Activated naive CD8-positive, alpha-beta T cell treated with anti-CD3 and anti-CD28 coated beads, Interleukin-2, amount 50 U/mL, for 24 hours (primary cell): ENCODE measurements at regions not wholly inside any gene's neighbourhood (a gene's known extent, or its start where the extent isn't known, plus 50 kb on each side); places are given as distances from the start of the nearest gene placed in this dataset.

Source experiments
- ATAC-seq: fragments of 150-1000 bp; cut with Tn5 transposase; one replicate; pipeline ENCODE4 v1.10.0; 2021
- DNase-seq: peaks from one replicate; pipeline ENCODE4 v3.0.0; 2021
- H3K27ac Mint-ChIP-seq: one replicate; pipeline ENCODE4 v1.8.0; 2021; ENCODE audit warnings: mild to moderate bottlenecking, mixed read lengths
- H3K27me3 Mint-ChIP-seq: one replicate; pipeline ENCODE4 v1.8.0; 2021; ENCODE audit warnings: mixed read lengths
- H3K36me3 Mint-ChIP-seq: one replicate; pipeline ENCODE4 v1.8.0; 2021; ENCODE audit warnings: low read depth, mixed read lengths
- H3K4me1 Mint-ChIP-seq: one replicate; pipeline ENCODE4 v1.8.0; 2021; ENCODE audit warnings: mixed read lengths
- H3K4me3 Mint-ChIP-seq: one replicate; pipeline ENCODE4 v1.8.0; 2021; ENCODE audit warnings: mild to moderate bottlenecking, moderate library complexity, mixed read lengths
- H3K9me3 Mint-ChIP-seq: one replicate; pipeline ENCODE4 v1.8.0; 2021; ENCODE audit warnings: mixed read lengths

- Mint-ChIP-seq H3K36me3 (no peaks in the 10 kb centered on the region), H3K9me3 (peaks cover 4% of the 10 kb centered on the region), H3K4me3 (no peak overlapping the region), H3K4me1 (no peaks in the 10 kb centered on the region), H3K27ac (no peak overlapping the region), H3K27me3 (peaks cover 8% of the 10 kb centered on the region)
- DNase-seq: no peak
- ATAC-seq: no peak
These were observed 583.4 kb upstream of the CELF2 start for GRCh38 chr10:10434312-10434711.

DNA sequence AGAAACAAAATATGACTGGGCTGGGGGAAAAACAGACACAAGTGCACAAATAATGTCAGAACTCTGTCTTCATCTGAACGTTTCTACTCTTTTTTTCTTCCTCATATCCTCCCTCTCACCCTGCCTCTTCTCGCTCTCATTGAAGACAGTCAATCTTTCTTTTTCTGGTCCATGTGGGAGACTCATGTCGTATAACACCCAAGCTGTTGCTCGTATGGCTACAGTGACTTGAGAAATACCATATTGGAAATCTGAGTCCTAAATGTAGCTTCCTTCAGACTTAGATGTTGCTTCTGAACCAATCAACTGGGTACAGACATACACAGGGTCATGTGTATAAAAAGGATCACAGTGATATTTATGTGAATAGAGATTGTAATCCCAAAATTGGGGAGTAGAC lies 579.8 kb upstream of the CELF2 start:
- H3K4me1 Mint-ChIP-seq: no peaks in the 10 kb centered on the region
- peaks cover 10% of the 10 kb centered on the region for H3K27me3 Mint-ChIP-seq
- H3K27ac Mint-ChIP-seq: no peak overlapping the region
- DNase-seq (no peak), ATAC-seq (no peak)
- H3K4me3 Mint-ChIP-seq: no peak overlapping the region
- peaks cover 4% of the 10 kb centered on the region for H3K9me3 Mint-ChIP-seq
- no peaks in the 10 kb centered on the region for H3K36me3 Mint-ChIP-seq

DNA sequence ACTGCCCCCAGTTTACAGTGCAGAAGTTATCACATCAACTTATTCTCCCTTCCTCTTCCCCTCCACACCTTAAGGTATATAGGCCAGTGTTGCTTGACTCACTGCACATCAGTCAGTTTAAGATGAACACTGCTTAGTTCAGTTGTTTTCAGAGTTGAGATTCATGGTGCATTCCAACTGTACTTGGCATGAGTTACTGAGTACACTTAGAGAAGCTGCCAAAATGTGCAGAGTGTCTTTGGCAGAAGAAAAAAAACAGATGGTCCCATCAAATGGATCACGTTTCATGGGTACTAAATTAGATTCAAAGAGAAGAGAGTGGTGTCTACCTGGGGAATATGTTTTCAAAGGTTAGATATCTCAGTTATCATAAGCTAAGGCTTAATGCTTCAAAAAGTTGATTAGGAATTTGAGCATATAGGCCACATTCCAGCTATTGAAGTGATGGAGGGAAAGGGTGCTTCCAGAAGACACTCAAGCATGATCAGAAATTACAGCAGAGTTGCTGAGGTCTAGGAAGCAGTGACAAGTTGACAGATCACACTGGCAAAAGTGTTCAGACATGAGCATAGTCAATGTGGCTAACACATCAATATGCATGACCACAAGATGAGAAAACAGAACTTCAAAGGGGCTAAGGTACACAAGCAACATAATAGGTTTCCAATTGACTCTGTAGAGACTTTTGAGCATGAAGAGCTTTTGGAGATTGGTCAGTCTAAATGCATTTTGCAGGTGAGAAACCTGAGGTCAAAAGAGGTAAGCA lies 579.2 kb upstream of the CELF2 start:
- Mint-ChIP-seq H3K9me3 (peaks cover 4% of the 10 kb centered on the region), H3K4me1 (no peaks in the 10 kb centered on the region), H3K27ac (no peak overlapping the region), H3K36me3 (no peaks in the 10 kb centered on the region), H3K27me3 (peaks cover 12% of the 10 kb centered on the region), H3K4me3 (no peak overlapping the region)
- DNase-seq (no peak), ATAC-seq (no peak)

DNA sequence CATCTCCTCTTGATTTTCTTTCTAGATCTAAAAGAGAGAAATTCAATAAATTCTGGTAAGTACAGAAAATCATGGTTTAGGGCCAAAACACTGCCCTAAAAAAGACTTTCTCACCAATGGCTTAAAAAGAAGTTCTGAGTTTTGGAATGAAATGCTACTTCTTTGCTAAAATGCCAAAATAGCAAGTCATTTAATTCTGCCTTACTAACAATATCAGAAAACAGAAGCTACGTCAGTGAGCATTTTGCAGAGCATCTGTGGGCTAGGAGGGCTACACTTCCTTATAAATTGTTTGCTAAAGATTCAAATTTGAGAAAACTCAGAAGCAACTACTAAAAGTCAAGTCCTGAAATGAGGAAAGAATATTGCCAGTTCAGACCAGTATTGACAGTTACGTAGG lies 560.8 kb upstream of the CELF2 start:
- Mint-ChIP-seq H3K27ac (no peak overlapping the region), H3K4me3 (no peak overlapping the region), H3K9me3 (peaks cover 14% of the 10 kb centered on the region), H3K36me3 (no peaks in the 10 kb centered on the region), H3K4me1 (no peaks in the 10 kb centered on the region), H3K27me3 (no peaks in the 10 kb centered on the region)
- ATAC-seq (no peak), DNase-seq (no peak)

DNA sequence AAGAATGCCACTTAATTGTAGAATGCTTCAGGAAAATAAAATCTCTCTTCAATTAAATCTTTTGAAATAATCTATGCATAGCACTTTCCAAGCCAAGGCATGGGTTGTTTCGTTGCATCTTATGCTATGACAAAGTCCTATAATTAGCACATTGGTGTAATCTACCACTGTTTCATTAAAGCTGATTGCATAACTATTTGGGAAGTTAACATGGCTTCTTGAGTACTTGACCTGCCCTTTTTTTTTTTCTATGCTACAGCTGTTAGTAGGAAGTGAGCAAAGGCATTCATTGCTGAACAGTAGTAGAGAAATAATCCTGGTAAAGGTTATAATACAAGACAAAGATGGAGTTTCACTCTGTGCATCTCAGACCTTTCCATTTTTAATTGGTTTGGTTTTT lies 557.2 kb upstream of the CELF2 start:
- Mint-ChIP-seq H3K4me3 (no peak overlapping the region), H3K36me3 (no peaks in the 10 kb centered on the region), H3K4me1 (no peaks in the 10 kb centered on the region), H3K9me3 (no peaks in the 10 kb centered on the region), H3K27me3 (peaks cover 2% of the 10 kb centered on the region), H3K27ac (no peak overlapping the region)
- ATAC-seq (no peak), DNase-seq (no peak)

- H3K27ac Mint-ChIP-seq: no peak overlapping the region
- H3K4me1 Mint-ChIP-seq: no peaks in the 10 kb centered on the region
- ATAC-seq: no peak
- H3K36me3 Mint-ChIP-seq: no peaks in the 10 kb centered on the region
- no peak for DNase-seq
- no peak overlapping the region for H3K4me3 Mint-ChIP-seq
- H3K9me3 Mint-ChIP-seq: no peaks in the 10 kb centered on the region
- peaks cover 2% of the 10 kb centered on the region for H3K27me3 Mint-ChIP-seq
These were observed 555.3 kb upstream of the CELF2 start for GRCh38 chr10:10462151-10462941.

DNA sequence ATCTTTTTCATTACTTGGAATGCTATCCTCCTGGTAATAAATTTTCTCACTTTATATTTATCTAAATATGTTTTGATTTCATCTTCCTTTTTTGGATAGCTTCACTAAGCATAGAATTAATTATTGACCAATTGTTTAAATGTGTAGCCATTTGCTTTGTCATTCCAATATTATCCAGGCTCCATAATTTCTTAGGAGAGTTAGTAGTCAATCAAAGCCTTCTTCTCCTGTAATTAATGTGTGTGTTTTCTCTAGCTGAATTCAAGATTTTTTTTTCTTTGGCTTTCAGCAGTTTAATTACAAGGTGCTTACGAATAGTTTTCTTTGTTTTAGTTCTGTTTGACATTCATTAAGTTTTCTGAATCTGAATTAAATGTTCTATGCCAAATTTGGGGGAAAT lies 545.9 kb upstream of the CELF2 start:
- ATAC-seq (no peak), DNase-seq (no peak)
- Mint-ChIP-seq H3K4me3 (no peak overlapping the region), H3K4me1 (no peaks in the 10 kb centered on the region), H3K9me3 (peaks cover 11% of the 10 kb centered on the region), H3K27me3 (peaks cover 8% of the 10 kb centered on the region), H3K27ac (no peak overlapping the region), H3K36me3 (no peaks in the 10 kb centered on the region)

- DNase-seq: no peak
- Mint-ChIP-seq H3K9me3 (peaks cover 11% of the 10 kb centered on the region), H3K27ac (no peak overlapping the region), H3K4me3 (no peak overlapping the region), H3K27me3 (peaks cover 9% of the 10 kb centered on the region), H3K36me3 (no peaks in the 10 kb centered on the region), H3K4me1 (no peaks in the 10 kb centered on the region)
- no peak for ATAC-seq
These were observed 541.9 kb upstream of the CELF2 start for GRCh38 chr10:10475812-10476211.

GRCh38 chr10:10477844-10478243 lies 539.8 kb upstream of the CELF2 start:
- H3K9me3 Mint-ChIP-seq: peaks cover 6% of the 10 kb centered on the region
- DNase-seq (no peak), ATAC-seq (no peak)
- H3K27ac Mint-ChIP-seq: no peak overlapping the region
- no peak overlapping the region for H3K4me3 Mint-ChIP-seq
- H3K27me3 Mint-ChIP-seq: peaks cover 19% of the 10 kb centered on the region
- H3K36me3 Mint-ChIP-seq: no peaks in the 10 kb centered on the region
- no peaks in the 10 kb centered on the region for H3K4me1 Mint-ChIP-seq

- Mint-ChIP-seq H3K27ac (no peak overlapping the region), H3K4me3 (no peak overlapping the region), H3K4me1 (no peaks in the 10 kb centered on the region), H3K9me3 (no peaks in the 10 kb centered on the region), H3K27me3 (peaks cover 16% of the 10 kb centered on the region), H3K36me3 (no peaks in the 10 kb centered on the region)
- no peak for DNase-seq
- no peak for ATAC-seq
These were observed 538.2 kb upstream of the CELF2 start for GRCh38 chr10:10479465-10479864.

- Mint-ChIP-seq H3K27ac (no peak overlapping the region), H3K4me1 (no peaks in the 10 kb centered on the region), H3K27me3 (peaks cover 19% of the 10 kb centered on the region), H3K9me3 (no peaks in the 10 kb centered on the region), H3K36me3 (no peaks in the 10 kb centered on the region), H3K4me3 (no peak overlapping the region)
- DNase-seq (no peak), ATAC-seq (no peak)
These were observed 535.1 kb upstream of the CELF2 start for GRCh38 chr10:10482613-10483012.

- no peaks in the 10 kb centered on the region for H3K36me3 Mint-ChIP-seq
- no peak for ATAC-seq
These were observed 528.6 kb upstream of the CELF2 start for GRCh38 chr10:10489076-10489475.

DNA sequence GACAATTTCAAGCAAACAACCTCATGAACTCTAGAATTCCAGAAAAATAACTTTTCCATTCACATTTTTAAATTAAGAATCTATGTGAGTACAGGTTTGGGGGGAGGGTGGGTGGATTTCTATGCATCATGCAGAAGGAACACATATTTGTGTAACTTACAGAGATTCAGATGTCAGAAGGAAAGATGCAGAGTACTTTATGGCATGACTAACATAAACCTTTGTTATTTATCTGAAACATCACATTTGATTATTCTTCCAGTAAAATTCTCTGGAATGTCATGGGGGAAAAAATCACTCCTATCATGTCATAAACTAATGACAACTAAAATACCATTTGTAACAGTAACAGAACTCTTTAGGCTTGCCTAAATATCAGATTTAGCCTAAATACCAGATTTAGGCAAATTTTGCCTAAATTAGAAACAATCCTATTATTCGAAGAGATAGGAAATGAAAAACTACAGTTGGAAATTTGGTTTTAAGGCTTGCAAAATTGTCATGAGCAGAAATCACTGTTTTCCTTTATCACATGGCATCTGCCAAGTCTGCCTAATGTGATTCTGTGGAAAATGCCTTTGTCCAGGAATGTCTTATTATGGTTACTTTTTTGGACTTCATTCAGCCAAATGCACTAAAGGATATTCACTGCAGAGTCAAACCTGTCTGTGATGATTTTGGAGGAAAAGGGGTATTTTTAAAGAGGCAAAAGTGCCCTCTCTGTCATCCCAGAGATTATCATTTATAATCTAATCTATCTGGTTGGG lies 527.7 kb upstream of the CELF2 start:
- Mint-ChIP-seq H3K4me1 (no peaks in the 10 kb centered on the region), H3K36me3 (no peaks in the 10 kb centered on the region), H3K27ac (no peak overlapping the region), H3K9me3 (no peaks in the 10 kb centered on the region), H3K27me3 (peaks cover 16% of the 10 kb centered on the region), H3K4me3 (no peak overlapping the region)
- DNase-seq (no peak), ATAC-seq (no peak)

More at GRCh38 chr10:10489076-10489475, 528.6 kb upstream of the CELF2 start:
- DNase-seq: no peak
- Mint-ChIP-seq H3K9me3 (no peaks in the 10 kb centered on the region), H3K4me1 (no peaks in the 10 kb centered on the region), H3K27ac (no peak overlapping the region), H3K27me3 (peaks cover 17% of the 10 kb centered on the region), H3K4me3 (no peak overlapping the region)

DNA sequence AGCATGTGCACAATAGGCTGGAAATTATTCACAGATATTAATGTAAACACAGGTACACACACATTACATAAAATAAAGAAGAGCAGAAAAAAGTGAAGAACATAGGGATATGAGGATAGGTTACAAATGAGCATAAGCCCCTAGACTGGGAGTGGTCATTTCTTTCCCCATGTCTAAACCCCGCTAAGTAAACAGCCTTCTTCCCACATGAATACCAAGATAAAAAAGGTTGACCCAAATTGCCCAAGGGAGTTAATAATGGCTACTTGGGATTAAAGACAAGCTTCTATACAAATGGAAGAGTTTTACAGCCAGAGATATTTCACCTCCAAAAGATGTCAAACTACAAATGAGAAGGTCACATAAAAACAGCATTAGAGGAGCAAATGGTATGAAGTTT lies 527.1 kb upstream of the CELF2 start:
- DNase-seq (no peak), ATAC-seq (no peak)
- H3K36me3 Mint-ChIP-seq: no peaks in the 10 kb centered on the region
- H3K4me1 Mint-ChIP-seq: no peaks in the 10 kb centered on the region
- H3K27me3 Mint-ChIP-seq: peaks cover 15% of the 10 kb centered on the region
- no peaks in the 10 kb centered on the region for H3K9me3 Mint-ChIP-seq
- H3K4me3 Mint-ChIP-seq: no peak overlapping the region
- H3K27ac Mint-ChIP-seq: no peak overlapping the region

DNA sequence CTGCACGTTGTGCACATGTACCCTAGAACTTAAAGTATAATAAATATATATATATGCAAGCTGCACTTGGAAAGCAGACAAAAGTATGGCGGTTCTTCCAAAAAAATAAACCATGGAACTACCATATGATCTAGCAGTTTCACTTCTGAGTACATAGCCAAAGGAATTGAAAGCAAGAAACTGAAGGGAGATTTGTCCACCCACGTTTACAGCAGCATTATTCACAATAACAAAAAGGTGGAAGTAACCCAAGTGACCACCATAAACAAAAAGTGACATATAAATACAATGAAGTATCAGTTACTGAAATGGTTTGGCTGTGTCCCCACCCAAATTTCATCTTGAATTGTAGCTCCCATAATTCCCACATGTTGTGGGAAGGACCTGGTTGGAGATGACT lies 525.3 kb upstream of the CELF2 start:
- Mint-ChIP-seq H3K27me3 (peaks cover 14% of the 10 kb centered on the region), H3K4me3 (no peak overlapping the region), H3K9me3 (no peaks in the 10 kb centered on the region), H3K4me1 (no peaks in the 10 kb centered on the region), H3K27ac (no peak overlapping the region), H3K36me3 (no peaks in the 10 kb centered on the region)
- ATAC-seq: no peak
- DNase-seq: no peak
